Prostate gland (tissue), 2 donors: ENCODE measurements at regions not wholly inside any gene's neighbourhood (a gene's known extent, or its start where the extent isn't known, plus 50 kb on each side); places are given as distances from the start of the nearest gene placed in this dataset.

Experiments used
- DNase-seq: peaks from one replicate; pipeline ENCODE4 v3.0.0-alpha.2; 2019; ENCODE audit warnings: low spot score
- H3K27ac ChIP-seq, 2 donors: fragments of 200-600 bp; sonication (generic); 2 replicates each; pipeline ENCODE4 v1.5.1; 2017 to 2019
- H3K27me3 ChIP-seq: fragments of 200-600 bp; sonication (generic); replicated peaks from 2 replicates; pipeline ENCODE4 v1.5.1; 2019; ENCODE audit not compliant: insufficient read depth
- H3K36me3 ChIP-seq, 2 donors: fragments of 200-600 bp; sonication (generic); 1 replicate in 1 of 2; 2 replicates in 1 of 2; pipeline versions ENCODE4 v1.5.1 to v1.8.1; 2017 to 2019
- H3K4me1 ChIP-seq: fragments of 200-600 bp; sonication (generic); replicated peaks from 2 replicates; pipeline ENCODE4 v1.5.1; 2019
- H3K4me3 ChIP-seq, 2 donors: fragments of 200-600 bp; sonication (generic); 2 replicates each; pipeline ENCODE4 v1.5.1; 2017 to 2019
- H3K9me3 ChIP-seq: fragments of 200-600 bp; sonication (generic); 2 replicates; pipeline ENCODE4 v1.5.1; 2017
- CTCF ChIP-seq, 4 experiments: fragments of 200-600 bp in 2 of 4; fragments of 450-650 bp in 2 of 4; sonication (generic) in 2 of 4; IDR thresholded peaks; 1 replicate in 3 of 4; 2 replicates in 1 of 4; pipeline ENCODE4 v1.5.1; 2016 to 2019; ENCODE audit warnings: antibody characterized with exemption in 4 of 4, mild to moderate bottlenecking in 2 of 4, moderate library complexity in 2 of 4
- POLR2A ChIP-seq: fragments of 450-650 bp; IDR thresholded peaks from one replicate; pipeline ENCODE4 v1.6.1; 2016; ENCODE audit warnings: antibody characterized with exemption, mild to moderate bottlenecking
- POLR2AphosphoS5 ChIP-seq: sonication (generic); formaldehyde crosslinking; IDR thresholded peaks from one replicate; pipeline ENCODE4 v1.6.1; 2017; ENCODE audit warnings: antibody characterized with exemption
- WGBS: methylation state at CpG from one replicate; pipeline ENCODE4 v1.1.5; 2018; 5-methylcytosine and 5-hydroxymethylcytosine counted together
- intact Hi-C: fragments of 100-400 bp; cut with DNase I; formaldehyde crosslinking; loops from one replicate; pipeline ENCODE4 v1.14.2; 2022

GRCh38 chr6:78427386-78427785 is 440.0 kb upstream of the IRAK1BP1 start:
- Histone ChIP-seq H3K27me3 (no peaks in the 10 kb centered on the region), H3K4me1 (no peaks in the 10 kb centered on the region), H3K27ac (no peak overlapping the region), H3K9me3 (no peaks in the 10 kb centered on the region), H3K4me3 (no peak overlapping the region), H3K36me3 (no peaks in the 10 kb centered on the region)
- TF ChIP-seq POLR2AphosphoS5 (no peak), CTCF (IDR thresholded peaks at IDR 0.05) (no peak), POLR2A (no peak)
- WGBS, result 94% methylated on average over 1 of the region's 1 CpG
- no peak for DNase-seq
- intact Hi-C loops, result no loop called here

- no peak for DNase-seq
- Histone ChIP-seq H3K27me3 (no peaks in the 10 kb centered on the region), H3K36me3 (no peaks in the 10 kb centered on the region), H3K4me1 (no peaks in the 10 kb centered on the region), H3K9me3 (no peaks in the 10 kb centered on the region), H3K4me3 (no peak overlapping the region), H3K27ac (no peak overlapping the region)
- TF ChIP-seq CTCF (IDR thresholded peaks at IDR 0.05) (no peak), POLR2A (no peak), POLR2AphosphoS5 (no peak)
- WGBS, result 49% methylated on average over 1 of the region's 1 CpG
- intact Hi-C loops, result no loop called here
These were observed 436.8 kb upstream of the IRAK1BP1 start for GRCh38 chr6:78430521-78430920.

- H3K27ac ChIP-seq, result no peak overlapping the region
- H3K27me3 ChIP-seq, result no peaks in the 10 kb centered on the region
- H3K9me3 ChIP-seq, result no peaks in the 10 kb centered on the region
- no peaks in the 10 kb centered on the region for H3K4me1 ChIP-seq
- TF ChIP-seq POLR2A, result no peak
- no peak for TF ChIP-seq CTCF (IDR thresholded peaks at IDR 0.05)
- no peak for TF ChIP-seq POLR2AphosphoS5
- H3K36me3 ChIP-seq, result no peaks in the 10 kb centered on the region
- intact Hi-C loops, result no loop called here
- WGBS, result 95% methylated on average over 2 of the region's 2 CpGs
- DNase-seq, result no peak
- no peak overlapping the region for H3K4me3 ChIP-seq
These were observed 431.7 kb upstream of the IRAK1BP1 start for GRCh38 chr6:78435671-78436070.

- no peak overlapping the region for H3K4me3 ChIP-seq
- H3K36me3 ChIP-seq, result no peaks in the 10 kb centered on the region
- TF ChIP-seq POLR2AphosphoS5 (no peak), CTCF (IDR thresholded peaks at IDR 0.05) (no peak), POLR2A (no peak)
- intact Hi-C loops, result no loop called here
- H3K9me3 ChIP-seq, result no peaks in the 10 kb centered on the region
- no peak for DNase-seq
- H3K27ac ChIP-seq, result no peak overlapping the region
- H3K4me1 ChIP-seq, result no peaks in the 10 kb centered on the region
- no peaks in the 10 kb centered on the region for H3K27me3 ChIP-seq
These were observed 431.0 kb upstream of the IRAK1BP1 start for GRCh38 chr6:78436335-78436734.

GRCh38 chr6:78438135-78438534 is 429.2 kb upstream of the IRAK1BP1 start:
- TF ChIP-seq POLR2AphosphoS5 (no peak), POLR2A (no peak)
- no peak for DNase-seq
- no peak overlapping the region for H3K4me3 ChIP-seq
- intact Hi-C loops, result no loop called here
- no peaks in the 10 kb centered on the region for H3K36me3 ChIP-seq
- no peak overlapping the region for H3K27ac ChIP-seq
- 75% methylated on average over 2 of the region's 2 CpGs for WGBS
- H3K9me3 ChIP-seq, result no peaks in the 10 kb centered on the region
- no peaks in the 10 kb centered on the region for H3K4me1 ChIP-seq
- no peaks in the 10 kb centered on the region for H3K27me3 ChIP-seq
